ENCODE measurements at regions not wholly inside any gene's neighbourhood (a gene's known extent, or its start where the extent isn't known, plus 50 kb on each side); places are given as distances from the start of the nearest gene placed in this dataset.

DNA sequence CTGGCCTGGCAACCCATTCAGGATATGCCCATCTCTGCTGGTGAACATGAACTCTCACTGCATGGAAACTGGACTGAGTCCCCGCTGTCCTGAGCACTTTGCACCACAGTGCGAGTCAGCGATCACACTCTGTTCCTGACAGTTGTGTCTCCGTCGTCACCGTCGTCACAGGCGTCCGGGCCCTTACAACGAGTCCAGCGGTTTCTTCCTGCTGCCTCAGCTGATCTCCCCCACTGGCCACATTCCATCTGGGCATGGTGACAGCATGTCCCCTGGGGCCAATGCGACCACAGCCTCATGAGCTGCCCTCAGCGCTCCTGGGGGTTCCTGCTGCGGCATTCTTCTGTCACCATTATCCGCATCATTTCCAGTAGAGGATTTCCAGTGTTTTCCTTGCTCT, 76.8 kb upstream of the KLF6 start (continued):
- TF ChIP-seq, protein P1, sequence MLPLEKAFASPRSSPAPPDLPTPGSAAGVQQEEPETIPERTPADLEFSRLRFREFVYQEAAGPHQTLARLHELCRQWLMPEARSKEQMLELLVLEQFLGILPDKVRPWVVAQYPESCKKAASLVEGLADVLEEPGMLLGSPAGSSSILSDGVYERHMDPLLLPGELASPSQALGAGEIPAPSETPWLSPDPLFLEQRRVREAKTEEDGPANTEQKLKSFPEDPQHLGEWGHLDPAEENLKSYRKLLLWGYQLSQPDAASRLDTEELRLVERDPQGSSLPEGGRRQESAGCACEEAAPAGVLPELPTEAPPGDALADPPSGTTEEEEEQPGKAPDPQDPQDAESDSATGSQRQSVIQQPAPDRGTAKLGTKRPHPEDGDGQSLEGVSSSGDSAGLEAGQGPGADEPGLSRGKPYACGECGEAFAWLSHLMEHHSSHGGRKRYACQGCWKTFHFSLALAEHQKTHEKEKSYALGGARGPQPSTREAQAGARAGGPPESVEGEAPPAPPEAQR (CRISPR knock-in tag; IDR thresholded peaks at IDR 0.05), result no peak
- TF ChIP-seq ETV6 (CRISPR knock-in tag; IDR thresholded peaks at IDR 0.05) (no peak), NFYB (CRISPR knock-in tag; conservative IDR thresholded peaks at IDR 0.05; ENCODE audit: low read depth) (no peak), RORB (CRISPR knock-in tag; IDR thresholded peaks at IDR 0.05) (no peak), SMAD4 (CRISPR knock-in tag; IDR thresholded peaks at IDR 0.05) (no peak), ATF1 (CRISPR knock-in tag; IDR thresholded peaks at IDR 0.05) (no peak), HMGA2 (CRISPR knock-in tag; IDR thresholded peaks at IDR 0.05) (no peak), ESRRA (CRISPR knock-in tag; IDR thresholded peaks at IDR 0.05; ENCODE audit: borderline replicate concordance) (no peak), MXD4 (CRISPR knock-in tag; IDR thresholded peaks at IDR 0.05; ENCODE audit: borderline replicate concordance) (no peak), ZNF416 (CRISPR knock-in tag; IDR thresholded peaks at IDR 0.05) (no peak)
- TF ChIP-seq, protein P2, sequence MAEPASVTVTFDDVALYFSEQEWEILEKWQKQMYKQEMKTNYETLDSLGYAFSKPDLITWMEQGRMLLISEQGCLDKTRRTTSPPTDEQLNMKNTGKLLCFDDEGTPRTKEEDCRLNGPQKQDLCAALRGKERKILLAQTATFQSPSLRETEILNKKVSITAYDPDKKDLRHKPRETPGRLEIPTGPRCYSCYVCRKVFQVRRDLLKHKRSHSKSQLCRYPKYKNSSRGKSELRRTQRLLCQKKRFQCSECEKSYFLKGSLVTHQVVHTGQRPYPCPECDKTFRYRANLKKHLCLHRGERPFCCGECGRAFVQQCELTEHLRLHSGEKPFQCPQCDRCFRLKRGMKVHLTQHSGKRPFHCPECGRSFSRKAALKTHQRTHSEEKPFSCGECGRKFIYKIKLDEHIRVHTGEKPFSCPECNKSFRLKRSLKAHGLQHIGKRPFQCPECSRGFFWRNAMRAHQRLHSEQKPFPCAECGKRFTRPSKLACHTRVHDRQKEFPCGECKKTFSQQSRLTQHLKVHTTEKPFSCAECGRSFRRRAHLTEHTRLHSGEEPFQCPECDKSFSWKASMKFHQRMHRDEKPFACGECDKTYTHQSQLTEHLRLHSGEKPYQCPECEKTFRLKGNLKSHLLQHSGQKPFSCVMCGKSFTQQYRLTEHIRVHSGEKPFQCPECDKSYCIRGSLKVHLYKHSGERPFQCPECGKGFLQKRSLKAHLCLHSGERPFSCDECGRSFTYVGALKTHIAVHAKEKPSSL (CRISPR knock-in tag; conservative IDR thresholded peaks at IDR 0.05), result no peak
- TF ChIP-seq, protein P3, sequence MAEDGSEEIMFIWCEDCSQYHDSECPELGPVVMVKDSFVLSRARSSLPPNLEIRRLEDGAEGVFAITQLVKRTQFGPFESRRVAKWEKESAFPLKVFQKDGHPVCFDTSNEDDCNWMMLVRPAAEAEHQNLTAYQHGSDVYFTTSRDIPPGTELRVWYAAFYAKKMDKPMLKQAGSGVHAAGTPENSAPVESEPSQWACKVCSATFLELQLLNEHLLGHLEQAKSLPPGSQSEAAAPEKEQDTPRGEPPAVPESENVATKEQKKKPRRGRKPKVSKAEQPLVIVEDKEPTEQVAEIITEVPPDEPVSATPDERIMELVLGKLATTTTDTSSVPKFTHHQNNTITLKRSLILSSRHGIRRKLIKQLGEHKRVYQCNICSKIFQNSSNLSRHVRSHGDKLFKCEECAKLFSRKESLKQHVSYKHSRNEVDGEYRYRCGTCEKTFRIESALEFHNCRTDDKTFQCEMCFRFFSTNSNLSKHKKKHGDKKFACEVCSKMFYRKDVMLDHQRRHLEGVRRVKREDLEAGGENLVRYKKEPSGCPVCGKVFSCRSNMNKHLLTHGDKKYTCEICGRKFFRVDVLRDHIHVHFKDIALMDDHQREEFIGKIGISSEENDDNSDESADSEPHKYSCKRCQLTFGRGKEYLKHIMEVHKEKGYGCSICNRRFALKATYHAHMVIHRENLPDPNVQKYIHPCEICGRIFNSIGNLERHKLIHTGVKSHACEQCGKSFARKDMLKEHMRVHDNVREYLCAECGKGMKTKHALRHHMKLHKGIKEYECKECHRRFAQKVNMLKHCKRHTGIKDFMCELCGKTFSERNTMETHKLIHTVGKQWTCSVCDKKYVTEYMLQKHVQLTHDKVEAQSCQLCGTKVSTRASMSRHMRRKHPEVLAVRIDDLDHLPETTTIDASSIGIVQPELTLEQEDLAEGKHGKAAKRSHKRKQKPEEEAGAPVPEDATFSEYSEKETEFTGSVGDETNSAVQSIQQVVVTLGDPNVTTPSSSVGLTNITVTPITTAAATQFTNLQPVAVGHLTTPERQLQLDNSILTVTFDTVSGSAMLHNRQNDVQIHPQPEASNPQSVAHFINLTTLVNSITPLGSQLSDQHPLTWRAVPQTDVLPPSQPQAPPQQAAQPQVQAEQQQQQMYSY (CRISPR knock-in tag; IDR thresholded peaks at IDR 0.05), result no peak
- TF ChIP-seq, protein P4, sequence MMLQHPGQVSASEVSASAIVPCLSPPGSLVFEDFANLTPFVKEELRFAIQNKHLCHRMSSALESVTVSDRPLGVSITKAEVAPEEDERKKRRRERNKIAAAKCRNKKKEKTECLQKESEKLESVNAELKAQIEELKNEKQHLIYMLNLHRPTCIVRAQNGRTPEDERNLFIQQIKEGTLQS (CRISPR knock-in tag; conservative IDR thresholded peaks at IDR 0.05), result no peak

DNA sequence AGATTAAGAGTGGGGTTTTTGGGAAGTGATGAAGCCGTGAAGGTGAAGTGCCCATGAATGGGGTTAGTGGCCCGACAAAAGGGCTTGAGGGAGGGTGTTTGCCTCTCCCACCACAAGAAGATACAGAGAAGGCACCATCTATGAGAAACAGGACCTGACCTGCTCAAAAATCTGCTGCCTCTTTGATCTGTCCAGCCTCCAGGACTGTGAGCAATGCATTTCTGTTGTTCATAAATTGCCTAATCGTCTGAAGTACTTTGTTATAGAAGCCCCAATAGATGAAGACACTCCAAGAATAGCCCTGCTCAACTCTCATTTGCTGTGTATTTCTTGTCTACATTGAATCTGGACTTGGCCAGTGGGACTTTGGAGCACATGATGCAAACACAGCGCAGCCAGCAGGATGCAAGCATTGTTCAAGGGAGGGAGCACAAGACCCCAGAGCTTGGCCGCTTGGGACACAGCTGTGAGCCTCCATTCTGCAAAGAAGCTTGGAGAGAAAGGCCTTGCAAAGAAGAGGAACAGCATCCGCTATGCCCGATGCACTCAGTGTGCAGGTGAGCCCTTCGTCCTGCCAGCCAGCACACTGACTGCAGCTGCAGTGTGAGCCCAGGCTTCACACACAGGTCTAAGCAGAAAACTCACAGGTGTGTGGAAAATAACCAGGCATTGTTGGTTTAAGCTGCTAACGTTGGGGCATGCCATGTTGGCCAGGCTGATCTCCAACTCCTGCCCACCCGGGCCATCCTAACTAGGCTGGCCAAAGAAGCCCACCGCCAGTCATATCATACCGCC, 73.2 kb upstream of the KLF6 start:
- ATAC-seq (no peak), DNase-seq (ENCODE audit: low spot score) (no peak)
- TF ChIP-seq FOXK1 (CRISPR knock-in tag; IDR thresholded peaks at IDR 0.05) (no peak), ELF4 (CRISPR knock-in tag; IDR thresholded peaks at IDR 0.05; ENCODE audit: low read depth) (no peak)
- TF ChIP-seq, protein P5, sequence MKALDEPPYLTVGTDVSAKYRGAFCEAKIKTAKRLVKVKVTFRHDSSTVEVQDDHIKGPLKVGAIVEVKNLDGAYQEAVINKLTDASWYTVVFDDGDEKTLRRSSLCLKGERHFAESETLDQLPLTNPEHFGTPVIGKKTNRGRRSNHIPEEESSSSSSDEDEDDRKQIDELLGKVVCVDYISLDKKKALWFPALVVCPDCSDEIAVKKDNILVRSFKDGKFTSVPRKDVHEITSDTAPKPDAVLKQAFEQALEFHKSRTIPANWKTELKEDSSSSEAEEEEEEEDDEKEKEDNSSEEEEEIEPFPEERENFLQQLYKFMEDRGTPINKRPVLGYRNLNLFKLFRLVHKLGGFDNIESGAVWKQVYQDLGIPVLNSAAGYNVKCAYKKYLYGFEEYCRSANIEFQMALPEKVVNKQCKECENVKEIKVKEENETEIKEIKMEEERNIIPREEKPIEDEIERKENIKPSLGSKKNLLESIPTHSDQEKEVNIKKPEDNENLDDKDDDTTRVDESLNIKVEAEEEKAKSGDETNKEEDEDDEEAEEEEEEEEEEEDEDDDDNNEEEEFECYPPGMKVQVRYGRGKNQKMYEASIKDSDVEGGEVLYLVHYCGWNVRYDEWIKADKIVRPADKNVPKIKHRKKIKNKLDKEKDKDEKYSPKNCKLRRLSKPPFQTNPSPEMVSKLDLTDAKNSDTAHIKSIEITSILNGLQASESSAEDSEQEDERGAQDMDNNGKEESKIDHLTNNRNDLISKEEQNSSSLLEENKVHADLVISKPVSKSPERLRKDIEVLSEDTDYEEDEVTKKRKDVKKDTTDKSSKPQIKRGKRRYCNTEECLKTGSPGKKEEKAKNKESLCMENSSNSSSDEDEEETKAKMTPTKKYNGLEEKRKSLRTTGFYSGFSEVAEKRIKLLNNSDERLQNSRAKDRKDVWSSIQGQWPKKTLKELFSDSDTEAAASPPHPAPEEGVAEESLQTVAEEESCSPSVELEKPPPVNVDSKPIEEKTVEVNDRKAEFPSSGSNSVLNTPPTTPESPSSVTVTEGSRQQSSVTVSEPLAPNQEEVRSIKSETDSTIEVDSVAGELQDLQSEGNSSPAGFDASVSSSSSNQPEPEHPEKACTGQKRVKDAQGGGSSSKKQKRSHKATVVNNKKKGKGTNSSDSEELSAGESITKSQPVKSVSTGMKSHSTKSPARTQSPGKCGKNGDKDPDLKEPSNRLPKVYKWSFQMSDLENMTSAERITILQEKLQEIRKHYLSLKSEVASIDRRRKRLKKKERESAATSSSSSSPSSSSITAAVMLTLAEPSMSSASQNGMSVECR (CRISPR knock-in tag; IDR thresholded peaks at IDR 0.05; ENCODE audit: borderline replicate concordance), result no peak
- TF ChIP-seq, protein P6, sequence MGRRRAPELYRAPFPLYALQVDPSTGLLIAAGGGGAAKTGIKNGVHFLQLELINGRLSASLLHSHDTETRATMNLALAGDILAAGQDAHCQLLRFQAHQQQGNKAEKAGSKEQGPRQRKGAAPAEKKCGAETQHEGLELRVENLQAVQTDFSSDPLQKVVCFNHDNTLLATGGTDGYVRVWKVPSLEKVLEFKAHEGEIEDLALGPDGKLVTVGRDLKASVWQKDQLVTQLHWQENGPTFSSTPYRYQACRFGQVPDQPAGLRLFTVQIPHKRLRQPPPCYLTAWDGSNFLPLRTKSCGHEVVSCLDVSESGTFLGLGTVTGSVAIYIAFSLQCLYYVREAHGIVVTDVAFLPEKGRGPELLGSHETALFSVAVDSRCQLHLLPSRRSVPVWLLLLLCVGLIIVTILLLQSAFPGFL (CRISPR knock-in tag; IDR thresholded peaks at IDR 0.05; ENCODE audit: borderline replicate concordance), result no peak
- Mint-ChIP-seq H3K4me1 (peaks cover 5% of the 10 kb centered on the region), H3K36me3 (no peaks in the 10 kb centered on the region), H3K4me3 (no peak overlapping the region), H3K27me3 (ENCODE audit: low read depth) (no peaks in the 10 kb centered on the region), H3K9me3 (no peaks in the 10 kb centered on the region; the same call in 1 of the 2 replicates), H3K27ac (no peak overlapping the region)
- POLR2A ChIA-PET, result interaction anchor here (0.7 kb wide), 1 partner anchor 467 kb away, joined by 4 read pairs; no protein-coding TSS in a partner anchor
- CTCF ChIA-PET, result no interaction called here
